K562 (cell line): ENCODE measurements at regions not wholly inside any gene's neighbourhood (a gene's known extent, or its start where the extent isn't known, plus 50 kb on each side); places are given as distances from the start of the nearest gene placed in this dataset.

Experiments used
- ATAC-seq: fragments of 200-7000 bp; cut with Tn5 transposase; 3 replicates; pipeline ENCODE4 v1.9.1; 2020; ENCODE audit warnings: moderate library complexity
- BruUV-seq: library from RNA; stranded (reverse); fragments of 400-500 nt; replicated peaks from 2 replicates; lab custom pipeline; 2021; lab: Mats Ljungman, UMichigan
- CTCF ChIA-PET: fragments of 300-600 bp; formaldehyde crosslinking; extraction: SDS; loops from one replicate; lab custom pipeline; 2021; ENCODE audit warnings: low intra/inter-chr PET ratio; lab: Yijun Ruan, JAX
- POLR2A ChIA-PET: fragments of 300-600, 350-650 bp; sonication (Branson Sonifier 250); formaldehyde crosslinking; extraction: SDS; loops from one replicate; lab custom pipeline; 2021; ENCODE audit warnings: antibody characterized with exemption, inconsistent platforms; lab: Yijun Ruan, JAX
- DNase-seq, 4 experiments: peaks; one replicate each; pipeline versions ENCODE4 v3.0.0 to v3.0.0-alpha.2; 2011 to 2018; ENCODE audit warnings: low spot score in 3 of 4, mixed read lengths in 3 of 4; ENCODE audit errors: extremely low read depth in 1 of 4
- FAIRE-seq: peaks from 2 replicates; lab custom pipeline; 2011; peaks lifted over from hg19 to GRCh38; lab: Jason Lieb, UNC
- H2AFZ ChIP-seq: 2 replicates; pipeline ENCODE4 v1.6.0; 2011; ENCODE audit warnings: low read depth, low read length, control low read depth, inconsistent platforms
- H3K27ac ChIP-seq: fragments of 200-600 bp; 3 replicates; pipeline ENCODE4 v1.8.0; 2011; ENCODE audit warnings: low read depth, mild to moderate bottlenecking, control low read depth, inconsistent platforms, low read length, moderate library complexity, mixed read lengths; ENCODE audit errors: extremely low read depth
- H3K27me3 ChIP-seq, 2 experiments: fragments of 300-600 bp in 1 of 2; 2 replicates in 1 of 2; 3 replicates in 1 of 2; pipeline versions ENCODE4 v1.6.0 to v1.8.0; 2011; ENCODE audit warnings: inconsistent platforms in 2 of 2, low read length in 2 of 2, mild to moderate bottlenecking in 1 of 2, mixed read lengths in 1 of 2, moderate library complexity in 1 of 2; ENCODE audit not compliant: control insufficient read depth in 2 of 2, insufficient read depth in 2 of 2
- H3K36me3 ChIP-seq: fragments of 300-600 bp; 3 replicates; pipeline ENCODE4 v1.8.0; 2011; ENCODE audit warnings: mild to moderate bottlenecking, low read length, inconsistent platforms; ENCODE audit not compliant: control insufficient read depth, insufficient read depth
- H3K4me1 ChIP-seq, 2 experiments: fragments of 200-600 bp in 1 of 2; replicated peaks in 1 of 2; 2 replicates in 1 of 2; 3 replicates in 1 of 2; pipeline versions ENCODE4 v1.5.1 to v1.8.0; 2011; ENCODE audit warnings: inconsistent platforms in 2 of 2, low read length in 2 of 2, mild to moderate bottlenecking in 1 of 2, mixed read lengths in 1 of 2, moderate library complexity in 1 of 2; ENCODE audit not compliant: control insufficient read depth in 2 of 2, insufficient read depth in 2 of 2
- H3K4me2 ChIP-seq: 2 replicates; pipeline ENCODE4 v1.6.1; 2011; ENCODE audit warnings: low read length, control low read depth, inconsistent platforms, mixed read lengths; ENCODE audit not compliant: insufficient read depth
- H3K4me3 ChIP-seq: fragments of 200-600 bp; sonication (generic), shearing (Covaris generic); 2 replicates; pipeline ENCODE4 v1.5.1; 2016; ENCODE audit warnings: control low read depth, inconsistent platforms
- H3K79me2 ChIP-seq: fragments of 200-600 bp; 3 replicates; pipeline ENCODE4 v1.8.0; 2011; ENCODE audit warnings: low read length, inconsistent platforms; ENCODE audit not compliant: control insufficient read depth, insufficient read depth
- H3K9ac ChIP-seq, 2 experiments: 2 replicates each; pipeline versions ENCODE4 v1.6.0 to v1.6.1; 2011; ENCODE audit warnings: low read depth in 2 of 2, low read length in 2 of 2, control low read depth in 1 of 2, inconsistent platforms in 1 of 2, mild to moderate bottlenecking in 1 of 2, mixed read lengths in 1 of 2; ENCODE audit not compliant: insufficient read depth in 1 of 2
- H3K9me1 ChIP-seq: one replicate; pipeline ENCODE4 v1.6.0; 2011; ENCODE audit warnings: inconsistent platforms, mild to moderate bottlenecking, low read length, moderate library complexity; ENCODE audit not compliant: control insufficient read depth, insufficient read depth
- H3K9me3 ChIP-seq: replicated peaks from 2 replicates; pipeline ENCODE4 v1.5.1; 2011; ENCODE audit warnings: low read depth, low read length, inconsistent platforms; ENCODE audit not compliant: control insufficient read depth, insufficient read depth
- H4K20me1 ChIP-seq: replicated peaks from 2 replicates; pipeline ENCODE4 v1.6.1; 2011; ENCODE audit warnings: low read length, inconsistent platforms, mixed read lengths; ENCODE audit not compliant: control insufficient read depth, insufficient read depth
- ARNT ChIP-seq, 2 experiments: fragments of 450-650 bp; IDR thresholded peaks; 2 replicates each; pipeline ENCODE4 v1.6.1; 2016; ENCODE audit warnings: mild to moderate bottlenecking in 1 of 2
- DACH1 ChIP-seq: fragments of 450-650 bp; IDR thresholded peaks from 2 replicates; pipeline ENCODE4 v1.6.1; 2018; ENCODE audit not compliant: partially characterized antibody
- EP400 ChIP-seq: fragments of 450-650 bp; IDR thresholded peaks from 2 replicates; pipeline ENCODE4 v1.6.1; 2017; ENCODE audit warnings: antibody characterized with exemption, mild to moderate bottlenecking, moderate library complexity
- GATAD2B ChIP-seq: fragments of 450-650 bp; IDR thresholded peaks from 2 replicates; pipeline ENCODE4 v1.6.1; 2017; ENCODE audit warnings: mild to moderate bottlenecking, borderline replicate concordance
- KLF13 ChIP-seq: fragments of 450-650 bp; IDR thresholded peaks from 2 replicates; pipeline ENCODE4 v1.6.1; 2016; ENCODE audit warnings: missing genetic modification characterization, low read depth, mild to moderate bottlenecking, missing compliant biosample characterization, moderate library complexity, borderline replicate concordance
- KLF16 ChIP-seq: IDR thresholded peaks from 2 replicates; pipeline ENCODE4 v1.6.1; 2016; ENCODE audit warnings: antibody characterized with exemption
- MAFF ChIP-seq: IDR thresholded peaks from 2 replicates; pipeline ENCODE4 v1.6.1; 2012; ENCODE audit warnings: low read length, improper control_type of control experiment
- MEIS2 ChIP-seq: fragments of 450-650 bp; IDR thresholded peaks from 2 replicates; pipeline ENCODE4 v1.6.1; 2014; ENCODE audit warnings: mild to moderate bottlenecking; ENCODE audit not compliant: partially characterized antibody
- NCOA2 ChIP-seq, 2 experiments: fragments of 450-650 bp; IDR thresholded peaks; 2 replicates each; pipeline ENCODE4 v1.6.1; 2018; ENCODE audit warnings: mild to moderate bottlenecking in 2 of 2, moderate library complexity in 1 of 2; ENCODE audit not compliant: partially characterized antibody in 2 of 2
- NCOA4 ChIP-seq: fragments of 450-650 bp; IDR thresholded peaks from 2 replicates; pipeline ENCODE4 v1.6.1; 2018; ENCODE audit warnings: mild to moderate bottlenecking; ENCODE audit not compliant: partially characterized antibody
- NFXL1 ChIP-seq: fragments of 450-650 bp; formaldehyde crosslinking; IDR thresholded peaks from 2 replicates; pipeline ENCODE4 v1.4.0; 2021; ENCODE audit warnings: mild to moderate bottlenecking
- PHB ChIP-seq: fragments of 250-450 bp; sonication (Bioruptor Pico); IDR thresholded peaks from 2 replicates; pipeline ENCODE4 v1.5.0; 2021
- RBM14 ChIP-seq: fragments of 200-400 bp; formaldehyde crosslinking; IDR thresholded peaks from 2 replicates; pipeline ENCODE4 v1.6.1; 2018; ENCODE audit warnings: low read depth, mild to moderate bottlenecking, low read length, moderate library complexity, borderline replicate concordance; ENCODE audit not compliant: insufficient read depth
- ZNF668 ChIP-seq: fragments of 250-450 bp; sonication (Bioruptor Pico); IDR thresholded peaks from 2 replicates; pipeline ENCODE4 v1.8.0; 2022; ENCODE audit warnings: mild to moderate bottlenecking, inconsistent platforms
- WGBS: fragments of 100-300 bp; shearing (Covaris generic); methylation state at CpG from one replicate; pipeline ENCODE4 v1.1.6; 2016; ENCODE audit warnings: low coverage, mixed read lengths; ENCODE audit not compliant: insufficient coverage; ENCODE audit errors: missing lambda C conversion rate; 5-methylcytosine and 5-hydroxymethylcytosine counted together
- in situ Hi-C: fragments of 300-500 bp; cut with MboI; formaldehyde crosslinking; loops from 4 replicates; pipeline ENCODE4 v1.15.0; 2018; ENCODE audit warnings: inconsistent platforms, mixed read lengths
- intact Hi-C: fragments of 100-400 bp; cut with micrococcal nuclease; formaldehyde crosslinking; loops from 2 replicates; pipeline ENCODE4 v1.14.2; 2022
- TF ChIP-seq, protein P1 (sequence below): IDR thresholded peaks from 3 replicates; pipeline ENCODE4 v1.6.1; 2011; ENCODE audit warnings: borderline replicate concordance, mild to moderate bottlenecking, moderate library complexity; ENCODE audit not compliant: insufficient read length; ENCODE audit errors: extremely low read depth
- TF ChIP-seq, protein P2 (sequence below): fragments of 250-450 bp; sonication (Bioruptor Pico); IDR thresholded peaks from 2 replicates; pipeline ENCODE4 v1.8.0; 2021; ENCODE audit warnings: moderate library complexity, mild to moderate bottlenecking, inconsistent platforms

DNA sequence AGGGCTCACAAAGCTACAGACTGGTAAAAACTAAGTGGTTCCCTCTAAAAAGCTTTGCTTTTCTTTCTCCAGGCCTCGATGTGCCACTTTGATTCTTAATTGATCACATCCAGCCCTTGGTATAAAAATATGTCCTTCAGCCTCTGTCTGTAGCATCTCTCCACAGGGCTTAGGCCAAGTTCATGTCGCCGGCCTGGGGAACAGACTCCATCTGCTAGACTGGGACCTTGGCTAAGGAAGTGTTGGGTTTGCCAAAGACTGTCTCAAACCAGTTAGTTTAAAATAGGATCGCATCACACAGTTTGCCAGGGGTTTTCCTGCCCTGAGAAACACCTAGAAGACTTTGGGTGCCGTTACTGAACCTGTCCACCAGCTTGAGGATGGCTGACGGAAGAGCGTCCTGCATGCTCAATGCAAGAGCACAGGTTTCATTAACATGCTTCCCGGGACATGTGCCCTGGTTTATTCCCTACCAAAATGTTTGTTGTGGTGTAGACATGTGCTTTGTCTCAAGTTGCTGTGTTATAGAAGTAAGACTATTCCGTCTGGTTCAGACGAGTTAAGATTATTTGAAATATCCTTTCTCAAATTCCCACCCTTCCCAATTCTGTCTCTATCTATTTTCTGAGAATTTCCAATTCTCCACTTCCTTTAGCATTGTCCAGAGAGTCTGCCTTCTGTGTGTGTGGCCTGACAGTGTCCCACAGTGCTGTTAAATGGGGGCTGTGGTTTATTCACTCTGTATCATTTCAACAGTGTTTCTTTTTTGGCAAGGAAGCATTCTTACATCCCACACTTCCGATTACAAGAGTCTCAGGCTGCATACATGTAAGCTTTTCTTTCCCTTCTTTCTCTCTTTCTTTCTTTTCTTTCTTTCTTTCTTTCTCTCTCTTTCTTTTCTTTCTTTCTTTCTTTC is 334.7 kb downstream of the INHBA start:
- intact Hi-C loops: no loop called here

DNA sequence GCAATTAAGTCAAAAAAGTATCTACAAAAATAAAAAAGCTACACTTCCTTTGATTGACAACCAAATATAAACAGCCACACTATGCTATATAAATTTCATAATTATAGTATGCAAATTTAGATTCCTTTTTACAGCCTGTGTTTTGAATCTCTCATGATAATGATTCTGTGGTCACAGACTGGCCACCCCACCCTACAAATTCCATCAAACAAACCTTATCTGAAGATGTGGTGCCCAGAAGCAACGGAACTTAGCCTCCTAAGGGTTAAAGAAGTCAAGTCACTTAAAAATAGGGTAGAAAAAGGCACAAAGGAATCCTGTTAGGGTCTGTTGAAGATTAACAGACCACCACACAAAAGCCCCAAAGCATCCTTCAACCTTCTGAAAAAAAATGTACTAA is 351.8 kb downstream of the INHBA start:
- no peak for FAIRE-seq
- CTCF ChIA-PET: no interaction called here
- no peak for TF ChIP-seq ZNF668 (CRISPR knock-in tag)
- no peak for TF ChIP-seq EP400
- TF ChIP-seq RBM14: no peak
- TF ChIP-seq KLF16: no peak
- TF ChIP-seq, protein P1, sequence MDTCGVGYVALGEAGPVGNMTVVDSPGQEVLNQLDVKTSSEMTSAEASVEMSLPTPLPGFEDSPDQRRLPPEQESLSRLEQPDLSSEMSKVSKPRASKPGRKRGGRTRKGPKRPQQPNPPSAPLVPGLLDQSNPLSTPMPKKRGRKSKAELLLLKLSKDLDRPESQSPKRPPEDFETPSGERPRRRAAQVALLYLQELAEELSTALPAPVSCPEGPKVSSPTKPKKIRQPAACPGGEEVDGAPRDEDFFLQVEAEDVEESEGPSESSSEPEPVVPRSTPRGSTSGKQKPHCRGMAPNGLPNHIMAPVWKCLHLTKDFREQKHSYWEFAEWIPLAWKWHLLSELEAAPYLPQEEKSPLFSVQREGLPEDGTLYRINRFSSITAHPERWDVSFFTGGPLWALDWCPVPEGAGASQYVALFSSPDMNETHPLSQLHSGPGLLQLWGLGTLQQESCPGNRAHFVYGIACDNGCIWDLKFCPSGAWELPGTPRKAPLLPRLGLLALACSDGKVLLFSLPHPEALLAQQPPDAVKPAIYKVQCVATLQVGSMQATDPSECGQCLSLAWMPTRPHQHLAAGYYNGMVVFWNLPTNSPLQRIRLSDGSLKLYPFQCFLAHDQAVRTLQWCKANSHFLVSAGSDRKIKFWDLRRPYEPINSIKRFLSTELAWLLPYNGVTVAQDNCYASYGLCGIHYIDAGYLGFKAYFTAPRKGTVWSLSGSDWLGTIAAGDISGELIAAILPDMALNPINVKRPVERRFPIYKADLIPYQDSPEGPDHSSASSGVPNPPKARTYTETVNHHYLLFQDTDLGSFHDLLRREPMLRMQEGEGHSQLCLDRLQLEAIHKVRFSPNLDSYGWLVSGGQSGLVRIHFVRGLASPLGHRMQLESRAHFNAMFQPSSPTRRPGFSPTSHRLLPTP: no peak
- no peak for TF ChIP-seq MEIS2
- no peak for TF ChIP-seq DACH1
- no peak for TF ChIP-seq GATAD2B
- TF ChIP-seq ARNT (IDR thresholded peaks at IDR 0.05): no peak

More for the DNA sequence above, 334.7 kb downstream of the INHBA start:
- no peaks in the 10 kb centered on the region; the same call in 1 of the 2 replicates for H3K9me3 ChIP-seq
- in situ Hi-C loops: no loop called here
- H3K9ac ChIP-seq: no peak overlapping the region
- 0% methylated on average over 11 of the region's 11 CpGs for WGBS
- H3K27ac ChIP-seq: no peak overlapping the region
- H3K9me1 ChIP-seq: no peaks in the 10 kb centered on the region
- H3K4me1 ChIP-seq: no peaks in the 10 kb centered on the region
- no peak for FAIRE-seq
- no peaks in the 10 kb centered on the region for H3K79me2 ChIP-seq
- BruUV-seq: no TSS peak
- no peak overlapping the region for H2AFZ ChIP-seq
- no peak overlapping the region for H3K4me3 ChIP-seq
- TF ChIP-seq, protein P2, sequence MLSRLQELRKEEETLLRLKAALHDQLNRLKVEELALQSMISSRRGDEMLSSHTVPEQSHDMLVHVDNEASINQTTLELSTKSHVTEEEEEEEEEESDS (CRISPR knock-in tag): no peak
- TF ChIP-seq KLF13 (no peak), PHB (CRISPR knock-in tag) (no peak), NFXL1 (no peak), NCOA2 (IDR thresholded peaks at IDR 0.05; ENCODE audit: partially characterized antibody in 2 of 2) (no peak), NCOA4 (no peak), MAFF (no peak)
- H3K4me2 ChIP-seq: no peak overlapping the region
- no peaks in the 10 kb centered on the region for H3K36me3 ChIP-seq
- no peak for DNase-seq
- no peaks in the 10 kb centered on the region for H4K20me1 ChIP-seq
- ChIA-PET POLR2A (no interaction called here), CTCF (no interaction called here)
- ATAC-seq: no peak
- H3K27me3 ChIP-seq: no peaks in the 10 kb centered on the region

More for the DNA sequence above, 351.8 kb downstream of the INHBA start:
- Histone ChIP-seq H4K20me1 (no peaks in the 10 kb centered on the region), H3K27me3 (no peaks in the 10 kb centered on the region), H3K4me3 (no peak overlapping the region), H3K4me2 (no peak overlapping the region), H3K9me3 (no peaks in the 10 kb centered on the region), H3K79me2 (no peaks in the 10 kb centered on the region), H3K27ac (no peak overlapping the region), H3K4me1 (no peaks in the 10 kb centered on the region), H3K9me1 (no peaks in the 10 kb centered on the region), H3K9ac (no peak overlapping the region), H2AFZ (no peak overlapping the region), H3K36me3 (no peaks in the 10 kb centered on the region)
- in situ Hi-C loops (no loop called here), intact Hi-C loops (no loop called here)
- ATAC-seq (no peak), DNase-seq (no peak)
- 0% methylated on average over 1 of the region's 1 CpG for WGBS
- POLR2A ChIA-PET: no interaction called here
- no TSS peak for BruUV-seq
